Ishikawa (cell line): ENCODE measurements at regions not wholly inside any gene's neighbourhood (a gene's known extent, or its start where the extent isn't known, plus 50 kb on each side); places are given as distances from the start of the nearest gene placed in this dataset.

Source experiments
- CEBPB ChIP-seq: IDR thresholded peaks from 2 replicates; pipeline ENCODE4 v1.6.1; 2012
- CREB1 ChIP-seq: IDR thresholded peaks from 2 replicates; pipeline ENCODE4 v1.6.1; 2012; ENCODE audit warnings: low read depth
- EGR1 ChIP-seq: IDR thresholded peaks from 2 replicates; pipeline ENCODE4 v1.6.1; 2012
- EP300 ChIP-seq: IDR thresholded peaks from 2 replicates; pipeline ENCODE4 v1.6.1; 2012; ENCODE audit warnings: borderline replicate concordance
- MAX ChIP-seq: IDR thresholded peaks from 2 replicates; pipeline ENCODE4 v1.6.1; 2012
- NFIC ChIP-seq: IDR thresholded peaks from 2 replicates; pipeline ENCODE4 v1.6.1; 2012
- RAD21 ChIP-seq: IDR thresholded peaks from 2 replicates; pipeline ENCODE4 v1.6.1; 2012; ENCODE audit warnings: low read depth
- REST ChIP-seq: IDR thresholded peaks from 2 replicates; pipeline ENCODE4 v1.6.1; 2012; ENCODE audit warnings: low read depth, mild to moderate bottlenecking
- TAF1 ChIP-seq: IDR thresholded peaks from 2 replicates; pipeline ENCODE4 v1.6.1; 2012; ENCODE audit warnings: low read depth, mild to moderate bottlenecking
- TEAD4 ChIP-seq: IDR thresholded peaks from 2 replicates; pipeline ENCODE4 v1.6.1; 2012
- YY1 ChIP-seq: IDR thresholded peaks from 2 replicates; pipeline ENCODE4 v1.6.1; 2012; ENCODE audit warnings: low read depth

- TF ChIP-seq CEBPB, result no peak
- no peak for TF ChIP-seq NFIC
- no peak for TF ChIP-seq REST
- TF ChIP-seq YY1, result no peak
- TF ChIP-seq CREB1, result no peak
- TF ChIP-seq EP300, result no peak
- TF ChIP-seq MAX, result no peak
- no peak for TF ChIP-seq TAF1
- no peak for TF ChIP-seq RAD21
- no peak for TF ChIP-seq TEAD4
- TF ChIP-seq EGR1, result no peak
Measured at GRCh38 chr6:56756791-56757587, 114.3 kb upstream of the DST start.
